NOMO-1 (cell line): ENCODE measurements at regions not wholly inside any gene's neighbourhood (a gene's known extent, or its start where the extent isn't known, plus 50 kb on each side); places are given as distances from the start of the nearest gene placed in this dataset.
"Not testable (repeated sequence)": the region's sequence is repeated elsewhere in the genome, so short reads cannot be mapped to it uniquely, and the experiment has no call there.

ENCODE experiments used
- DNase-seq, 2 experiments: peaks; one replicate each; lab custom pipeline; 2025; ENCODE audit not compliant: unreplicated experiment in 2 of 2; lab: John Stamatoyannopoulos, UW

DNA sequence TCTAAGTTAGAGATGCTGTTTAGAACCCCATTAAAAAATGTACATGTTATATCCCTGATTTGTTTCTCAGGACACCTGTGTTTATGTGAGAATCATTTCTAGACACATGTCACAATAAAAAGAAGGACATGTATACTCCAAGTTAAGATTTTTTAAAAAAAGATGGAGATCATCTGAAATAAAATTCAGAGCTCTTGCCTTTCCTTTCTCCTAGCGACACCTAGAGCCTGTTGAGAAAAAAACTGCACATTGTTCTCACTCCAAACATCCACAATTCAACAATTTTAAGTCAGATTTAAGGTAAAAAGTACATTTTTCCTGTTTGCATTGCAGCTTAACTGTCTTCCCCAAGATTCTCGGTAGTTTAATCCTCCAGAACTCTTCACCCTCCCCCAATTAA lies 171.8 kb downstream of the ATP6V0E2 start:
- DNase-seq: not testable (repeated sequence)

DNA sequence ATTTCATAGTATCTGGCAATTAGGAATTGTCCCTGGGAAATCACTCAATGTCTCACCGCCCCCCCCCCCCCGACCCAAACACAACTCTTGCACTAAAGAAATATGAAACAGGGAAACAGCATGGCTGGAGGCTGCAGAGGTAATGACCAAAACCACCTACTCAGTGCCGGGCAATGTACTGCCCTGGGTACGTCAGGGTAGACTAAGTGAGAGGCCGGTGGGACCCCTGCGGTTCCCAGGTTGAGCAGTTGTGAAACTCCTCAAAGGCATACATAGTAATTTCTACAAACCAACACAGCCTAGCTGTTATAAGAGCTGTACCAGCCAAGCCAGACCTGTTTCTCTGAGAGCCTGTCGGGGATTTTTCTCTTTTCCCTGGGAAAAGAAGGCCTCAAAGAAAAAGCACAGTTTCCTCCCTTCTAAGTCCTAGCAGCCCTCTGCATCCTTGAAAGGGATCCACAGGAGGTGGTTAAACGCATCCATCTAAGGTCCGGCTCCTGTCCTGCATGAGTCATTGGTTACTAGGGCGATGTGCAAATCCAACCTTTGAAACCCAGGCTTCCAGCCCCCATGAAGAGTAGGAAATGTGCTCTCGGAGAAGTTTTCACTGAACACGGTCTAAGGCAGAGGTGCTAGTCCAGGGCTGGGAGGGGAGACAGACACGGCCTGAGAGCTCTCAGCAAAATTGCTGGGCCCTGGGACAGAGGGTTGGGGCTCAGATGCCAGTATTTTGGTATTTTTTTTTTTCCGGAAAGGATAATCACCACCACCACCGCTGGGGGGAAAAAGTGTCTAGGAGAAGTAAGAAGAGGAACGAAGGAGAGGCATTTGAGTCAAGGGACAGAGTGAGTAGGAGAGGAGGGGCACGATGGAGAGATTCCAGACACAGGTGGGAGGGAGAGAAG lies 172.8 kb downstream of the ATP6V0E2 start:
- DNase-seq: not testable (repeated sequence)

DNA sequence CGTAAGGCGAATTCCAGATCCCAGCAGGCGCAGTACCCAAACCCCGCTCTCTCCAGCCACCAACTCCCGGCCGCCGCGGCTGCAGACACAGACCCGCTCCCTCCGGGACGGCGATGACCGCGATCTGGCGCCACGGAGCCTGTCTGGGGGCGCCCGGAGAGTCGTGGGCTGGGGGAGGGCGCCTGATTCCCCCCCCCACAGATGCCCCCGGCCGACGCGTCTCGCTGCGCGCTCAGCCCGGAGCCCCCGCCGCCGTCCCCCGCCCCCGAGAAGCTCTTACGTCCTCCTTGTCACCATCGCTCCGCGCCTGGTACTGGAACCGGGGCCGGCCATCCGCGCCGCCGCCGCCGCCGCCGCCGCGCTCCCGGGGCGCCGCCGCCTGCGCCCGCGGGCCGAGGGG lies 173.6 kb downstream of the ATP6V0E2 start:
- not testable (repeated sequence) for DNase-seq

DNA sequence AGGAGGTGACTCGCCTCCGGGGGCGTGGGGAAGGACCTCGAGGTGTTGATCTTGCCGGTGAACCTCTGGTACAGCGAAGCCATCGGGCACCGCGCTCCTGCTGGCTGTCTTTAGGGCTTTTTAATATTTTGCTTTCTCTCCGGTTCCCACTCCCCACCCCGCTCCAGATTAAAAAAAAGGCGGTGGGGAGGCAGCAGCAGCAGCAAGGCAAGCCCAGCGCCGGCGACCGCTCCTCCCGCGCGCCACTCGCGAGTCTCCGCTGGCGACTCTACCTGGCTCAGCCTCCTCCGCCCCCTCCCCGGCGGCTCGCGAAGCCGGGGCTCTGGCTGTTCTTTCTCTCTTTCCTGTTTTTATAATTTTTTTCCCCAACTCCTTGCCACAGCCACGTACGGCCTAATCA lies 174.0 kb downstream of the ATP6V0E2 start:
- DNase-seq: not testable (repeated sequence)

DNA sequence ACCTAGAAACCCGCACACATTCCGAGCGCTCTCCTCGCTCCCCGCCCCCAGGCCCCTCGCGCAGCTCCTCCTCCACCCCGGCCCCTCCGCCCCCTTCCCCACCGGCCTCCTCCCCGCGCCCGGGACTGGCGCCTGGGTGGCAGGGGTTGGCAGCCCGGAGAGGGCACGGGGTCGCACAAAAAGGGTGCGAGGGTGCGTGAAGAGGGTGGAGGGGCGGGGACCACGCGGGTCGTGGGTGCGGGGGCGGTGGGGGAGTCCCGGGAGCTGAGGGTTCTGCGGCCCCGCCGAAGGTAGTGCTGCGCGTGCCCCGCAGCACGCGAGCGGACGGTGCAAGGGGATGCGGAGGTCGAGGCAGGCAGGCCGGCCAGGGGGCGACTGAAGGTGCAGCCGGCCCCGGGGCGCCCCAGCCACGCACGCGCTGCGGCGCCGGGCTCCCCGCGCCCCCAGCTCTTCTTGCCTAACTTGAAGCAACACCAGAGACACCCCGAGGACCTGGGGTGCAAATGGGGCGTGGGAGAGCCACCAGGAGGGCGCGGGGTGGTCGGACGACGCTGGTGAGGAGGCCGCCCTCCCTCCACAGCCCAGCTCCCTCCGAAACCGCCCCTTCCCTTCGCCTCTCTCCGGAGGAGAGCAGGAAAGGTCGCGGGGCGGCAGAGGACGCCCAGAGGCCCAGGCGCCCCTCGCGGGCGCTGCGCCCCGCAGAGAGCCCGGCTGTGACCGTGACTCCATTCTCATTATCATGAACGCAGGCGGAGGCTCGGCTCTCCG lies 174.7 kb downstream of the ATP6V0E2 start:
- not testable (repeated sequence) for DNase-seq

DNA sequence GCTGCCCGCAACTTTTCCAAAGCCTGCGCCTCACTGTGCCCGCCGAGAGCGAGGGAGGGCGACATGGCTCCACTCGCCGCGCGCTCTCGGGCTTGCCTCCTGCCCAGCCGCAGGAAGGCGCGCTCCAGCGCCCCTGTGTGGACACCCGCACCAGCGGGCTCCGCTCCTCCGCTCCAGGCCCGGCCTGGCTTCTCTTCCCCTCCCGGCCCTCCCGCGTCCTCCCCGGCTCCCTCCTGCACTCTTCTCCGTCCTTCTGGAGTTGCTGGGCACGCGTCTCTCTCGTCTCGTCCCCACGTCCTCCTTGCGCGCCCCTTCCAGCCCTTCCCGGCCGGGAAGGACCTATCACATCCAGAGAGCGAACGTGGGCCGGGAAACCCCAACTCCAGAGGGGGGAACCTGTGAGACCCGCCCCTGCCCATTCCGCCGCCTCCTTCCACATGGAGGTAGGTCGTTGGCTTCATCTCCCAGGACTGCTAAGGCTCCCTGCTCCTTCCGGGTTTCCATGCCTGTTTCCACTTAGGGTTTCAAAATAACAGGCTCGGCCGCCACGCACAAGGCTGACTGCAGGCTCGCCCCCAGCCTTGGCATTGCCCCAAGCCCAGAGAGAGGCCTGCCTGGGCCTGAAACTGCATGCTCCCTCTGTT lies 175.4 kb downstream of the ATP6V0E2 start:
- DNase-seq: not testable (repeated sequence)

DNA sequence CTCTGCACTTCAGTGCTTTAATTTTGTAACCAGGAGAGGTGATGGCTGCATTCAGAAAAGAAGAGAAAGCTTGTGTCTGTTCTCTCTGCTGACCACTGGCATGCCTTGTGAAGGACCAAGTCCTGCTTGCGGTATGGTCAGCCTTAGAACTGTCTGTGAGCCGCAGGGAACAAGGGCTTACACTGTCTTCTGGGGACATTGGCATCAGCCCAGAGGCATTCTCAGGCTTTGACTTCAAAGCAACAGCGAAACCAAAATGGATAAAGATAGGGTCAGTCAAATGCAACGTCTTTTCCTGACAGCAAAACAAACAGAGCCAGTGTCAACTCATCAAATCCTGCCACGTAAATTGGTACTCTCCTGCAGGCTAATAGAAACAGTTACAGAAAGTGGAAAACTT lies 179.6 kb downstream of the ATP6V0E2 start:
- not testable (repeated sequence) for DNase-seq

DNA sequence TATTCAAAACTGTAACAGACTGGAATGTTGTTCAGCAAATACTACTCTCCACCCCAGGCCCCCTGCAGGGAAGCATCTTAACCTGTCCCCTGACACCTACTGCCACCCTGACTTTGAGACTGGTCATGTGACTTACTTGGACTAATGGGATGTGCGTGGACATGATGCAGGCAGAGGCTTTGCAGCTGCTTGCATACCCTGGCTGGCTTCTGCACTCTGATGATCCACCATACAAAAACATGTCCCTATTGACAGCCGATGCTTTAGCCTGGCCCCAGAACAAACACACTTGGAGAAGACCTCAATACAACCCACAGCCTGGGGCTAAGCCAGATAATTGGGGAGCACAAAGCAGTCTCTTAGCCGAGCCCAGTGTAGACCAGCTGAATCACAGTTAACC lies 180.5 kb downstream of the ATP6V0E2 start:
- DNase-seq: not testable (repeated sequence)

DNA sequence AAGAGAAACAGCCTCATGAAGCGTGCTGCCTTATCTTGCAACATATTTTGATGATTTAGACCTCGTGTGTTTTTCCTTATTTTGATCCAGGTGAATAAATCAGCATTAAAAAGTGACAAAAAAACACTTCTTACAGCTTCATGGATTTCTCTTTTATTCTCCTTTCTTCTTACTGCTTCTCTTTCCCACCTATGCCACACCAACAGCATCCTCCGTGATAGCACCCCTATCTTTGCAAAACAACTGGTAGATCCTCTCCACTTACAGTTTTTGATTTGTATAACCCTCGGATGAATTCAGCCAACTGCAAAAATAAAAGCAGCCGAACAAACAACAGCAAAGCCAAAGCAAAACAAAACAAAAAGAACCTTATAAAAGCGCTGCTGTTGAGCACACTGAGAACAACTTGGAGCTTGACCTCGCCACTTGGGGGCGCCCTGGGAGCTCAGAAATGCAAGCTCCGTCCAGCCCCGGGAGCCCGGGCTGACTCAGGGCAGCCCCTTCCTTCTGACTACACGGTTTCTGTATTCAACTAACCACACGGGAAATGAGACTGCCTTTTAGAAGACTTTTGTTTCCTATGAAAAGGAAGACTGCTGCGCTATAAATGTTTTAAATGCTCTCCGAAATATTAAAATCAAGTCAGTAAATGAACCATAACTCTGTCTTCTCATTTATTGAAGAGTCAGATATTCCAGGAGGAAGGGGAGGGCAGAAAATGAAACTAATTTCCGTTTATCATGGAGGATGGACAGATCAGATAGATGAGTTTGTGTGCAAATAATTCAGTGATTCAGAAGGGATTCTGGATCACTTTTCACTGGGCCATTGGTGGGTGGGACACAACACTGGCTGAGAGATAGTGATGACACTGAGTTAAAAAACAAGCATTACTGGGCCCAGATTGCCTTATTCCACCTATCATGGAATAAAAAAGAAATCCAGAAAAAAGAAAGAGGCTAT lies 186.8 kb downstream of the ATP6V0E2 start:
- DNase-seq: not testable (repeated sequence)

DNA sequence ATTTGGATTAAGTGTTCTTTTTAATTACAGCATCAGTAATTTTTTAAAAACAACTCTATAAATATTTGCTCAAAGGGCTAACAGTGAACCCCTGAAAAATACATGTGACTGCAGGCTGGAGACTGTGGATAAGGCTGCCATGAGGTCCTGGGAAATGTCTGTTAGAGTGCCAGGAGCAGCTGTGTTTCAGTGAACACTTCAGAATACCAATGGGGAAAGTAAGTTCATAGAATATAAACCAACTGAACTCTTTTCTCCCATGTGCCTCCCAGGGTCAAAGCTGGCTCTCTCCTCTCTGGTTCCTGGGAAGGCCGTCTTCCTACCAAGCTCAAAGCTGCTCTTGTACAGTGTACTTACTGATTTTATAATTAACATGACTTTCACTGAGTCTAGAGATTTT lies 189.4 kb downstream of the ATP6V0E2 start:
- not testable (repeated sequence) for DNase-seq

DNA sequence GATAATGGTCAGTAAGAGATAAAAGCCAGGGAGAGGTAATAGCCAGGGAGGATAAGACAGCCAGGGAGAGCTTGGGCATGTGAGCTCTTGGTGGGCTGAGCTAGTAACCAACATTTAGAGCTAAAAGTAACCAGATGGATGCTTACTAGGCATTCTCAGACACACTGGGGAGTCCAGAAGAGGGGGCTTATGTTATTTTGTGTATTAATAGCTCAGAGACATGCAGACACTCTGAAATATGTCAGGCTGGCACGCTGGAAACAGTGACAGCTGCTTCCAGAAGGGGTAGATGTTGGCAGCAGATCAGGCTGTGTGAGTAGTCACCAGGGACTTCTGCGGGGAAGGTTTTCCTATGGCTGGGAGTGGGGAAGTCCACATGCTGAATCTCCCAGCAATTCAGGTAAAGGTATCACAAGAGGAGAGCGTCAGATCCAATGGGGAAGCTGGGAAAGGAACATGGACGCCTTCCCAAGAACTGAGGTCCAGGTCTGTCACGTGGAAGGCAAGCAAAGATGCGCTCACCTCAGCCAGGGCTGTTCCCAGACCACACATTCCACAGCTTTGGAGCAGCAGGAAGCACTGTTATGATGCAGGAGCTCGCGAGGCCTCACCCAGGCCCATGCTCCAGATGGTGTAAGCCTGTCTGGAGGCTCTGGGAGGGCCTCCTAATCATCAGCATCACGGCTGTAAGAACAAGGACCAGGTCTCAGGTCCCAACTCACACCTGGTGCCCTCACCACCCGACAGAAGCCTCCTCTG lies 196.0 kb downstream of the ATP6V0E2 start:
- DNase-seq: not testable (repeated sequence)

DNA sequence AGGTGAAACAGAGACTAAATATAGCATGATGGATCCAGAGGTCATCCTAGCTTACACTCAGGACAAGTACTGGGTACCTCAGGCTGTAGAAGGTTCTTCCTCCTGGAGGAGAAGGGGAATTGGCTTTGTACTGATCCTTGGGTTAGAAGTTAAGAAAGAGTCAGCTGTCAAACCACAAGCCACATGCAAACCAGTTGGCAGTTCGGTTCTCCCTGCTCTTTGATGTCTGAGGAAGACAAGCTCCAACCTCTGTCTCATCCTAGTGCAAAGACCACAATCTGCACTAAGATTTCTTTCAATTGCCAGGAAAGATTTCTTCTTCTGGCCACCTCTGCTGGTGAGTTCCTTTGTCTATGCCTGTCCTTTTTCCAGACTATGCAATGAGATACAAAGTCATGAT lies 203.8 kb downstream of the ATP6V0E2 start:
- not testable (repeated sequence) for DNase-seq

DNA sequence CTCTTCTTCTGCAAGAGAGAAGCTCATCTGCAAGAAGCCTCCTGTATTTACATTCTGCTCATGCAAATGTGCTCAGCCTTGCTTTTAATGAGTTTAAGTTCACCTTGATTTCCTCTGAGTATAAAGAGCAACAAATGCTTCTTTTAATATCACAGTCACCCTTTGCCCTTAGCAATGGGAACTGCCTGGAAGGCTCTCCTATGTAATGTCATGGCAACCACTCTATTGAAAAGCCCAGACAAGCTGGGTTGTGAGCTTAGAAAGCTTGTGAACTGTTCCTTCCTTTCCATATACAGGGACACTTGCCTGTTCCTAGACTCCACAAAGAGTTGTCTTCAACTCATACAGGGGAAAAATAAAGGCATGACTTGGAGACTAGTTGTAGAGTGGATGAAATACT lies 208.1 kb downstream of the ATP6V0E2 start:
- not testable (repeated sequence) for DNase-seq

DNA sequence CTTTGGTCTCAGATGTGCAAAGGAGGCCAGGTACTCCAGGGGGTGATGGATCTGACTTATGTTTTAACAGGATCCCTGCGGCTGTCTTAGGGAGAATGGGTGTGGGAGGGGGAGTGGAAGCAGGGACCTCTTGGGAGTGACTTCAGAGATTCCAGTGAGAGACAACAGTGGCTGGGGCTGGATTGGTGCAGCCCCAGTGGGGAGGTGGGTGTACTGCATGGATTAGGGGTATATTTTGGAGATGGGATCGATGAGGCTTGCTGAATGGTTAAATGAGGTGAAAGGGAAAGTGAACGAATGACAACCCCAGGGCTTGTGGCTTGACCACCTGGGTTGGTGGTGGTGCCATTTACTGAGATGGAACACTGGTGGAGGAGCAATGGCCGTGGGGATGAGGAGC lies 211.0 kb downstream of the ATP6V0E2 start:
- not testable (repeated sequence) for DNase-seq

DNA sequence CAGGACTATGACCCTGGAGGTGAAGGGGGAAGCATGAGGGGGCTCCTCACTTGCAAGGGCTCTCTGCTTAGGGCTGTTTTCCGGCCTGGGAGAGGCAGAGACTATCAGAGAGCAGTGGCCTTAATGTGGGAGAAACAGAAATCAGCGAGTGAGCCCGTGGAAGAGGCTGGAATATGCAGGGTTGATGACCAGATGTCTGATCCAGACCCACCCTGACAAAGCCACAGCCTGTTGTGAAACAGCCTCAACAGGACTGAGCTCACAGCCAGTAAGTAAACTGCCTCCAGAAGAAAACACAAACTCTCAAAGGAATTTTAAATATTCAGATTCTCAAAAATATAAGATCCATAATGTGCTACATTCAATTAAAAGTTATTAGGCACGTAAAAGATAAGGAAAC lies 213.7 kb downstream of the ATP6V0E2 start:
- not testable (repeated sequence) for DNase-seq

DNA sequence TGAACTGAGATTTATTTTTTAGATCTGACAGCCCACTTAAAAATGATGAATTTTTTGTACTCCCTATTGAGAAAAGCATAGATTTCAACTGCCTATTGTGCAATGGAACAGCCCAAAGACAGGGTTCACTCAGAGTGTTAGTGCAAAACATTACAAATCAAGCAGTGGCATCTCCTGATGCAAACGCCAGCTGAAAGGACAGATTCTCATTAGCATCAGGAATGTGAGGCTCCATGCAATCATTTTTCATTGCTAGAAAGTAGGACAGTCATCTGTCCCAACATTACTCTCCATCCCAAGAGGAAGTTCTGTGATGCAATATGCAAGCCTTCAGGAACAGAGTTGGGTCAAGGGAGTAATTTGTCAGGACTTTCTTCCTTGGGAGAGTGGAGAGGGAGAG lies 215.4 kb downstream of the ATP6V0E2 start:
- DNase-seq: not testable (repeated sequence)

DNA sequence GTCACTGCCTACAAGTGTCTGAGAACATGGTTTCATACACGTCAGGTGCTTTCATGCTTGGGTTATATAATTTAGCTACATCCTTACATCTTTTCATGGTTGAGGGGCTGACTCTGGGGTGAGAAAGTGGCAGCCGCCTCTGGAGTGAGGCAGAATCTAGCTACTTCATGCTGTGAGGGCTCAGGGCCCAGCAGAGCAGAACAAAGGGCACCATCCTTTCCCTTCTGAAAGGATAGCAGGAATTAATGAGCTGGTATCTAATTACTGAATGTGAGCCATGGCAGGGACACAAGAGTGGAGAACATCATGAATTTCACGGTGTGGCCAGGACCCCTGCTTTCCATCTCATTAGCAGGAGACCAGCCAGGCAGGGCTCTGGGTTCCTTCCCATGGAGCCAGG lies 217.0 kb downstream of the ATP6V0E2 start:
- DNase-seq: not testable (repeated sequence)

DNA sequence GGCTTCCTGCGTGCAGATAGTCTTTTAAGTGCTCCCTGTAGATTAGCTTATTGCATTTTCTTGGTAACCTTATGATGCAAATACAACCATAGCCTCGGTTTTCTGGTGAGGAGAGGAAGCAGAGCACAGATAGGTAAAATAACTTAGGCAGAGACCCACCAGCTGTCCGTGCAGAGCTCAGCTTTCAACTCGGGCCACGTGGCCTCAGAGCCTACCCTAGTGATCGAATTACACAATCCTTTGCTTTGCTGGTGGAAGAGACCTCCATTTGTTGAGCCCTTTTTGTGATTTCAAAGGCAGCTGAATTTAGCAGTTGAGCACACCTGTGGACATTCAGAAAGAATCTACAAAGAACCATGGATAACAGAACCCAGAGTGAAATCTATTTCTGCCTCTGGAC lies 220.1 kb downstream of the ATP6V0E2 start:
- DNase-seq: not testable (repeated sequence)
